SU-DHL-6 (cell line): ENCODE measurements at regions not wholly inside any gene's neighbourhood (a gene's known extent, or its start where the extent isn't known, plus 50 kb on each side); places are given as distances from the start of the nearest gene placed in this dataset.

Experiments
- H2AFZ ChIP-seq: fragments of 200-600 bp; sonication (generic); 2 replicates; pipeline ENCODE4 v1.6.1; 2014; ENCODE audit warnings: low read depth, mild to moderate bottlenecking, moderate library complexity, mixed read lengths, antibody characterized with exemption, low read length; ENCODE audit not compliant: severe bottlenecking
- H3F3A ChIP-seq: fragments of 200-600 bp; shearing (Covaris generic); 2 replicates; pipeline ENCODE4 v1.6.0; 2016; ENCODE audit warnings: antibody characterized with exemption, mild to moderate bottlenecking; ENCODE audit not compliant: insufficient read depth
- H3K27ac ChIP-seq: fragments of 200-600 bp; sonication (generic); 2 replicates; pipeline ENCODE4 v1.5.1; 2016; ENCODE audit warnings: low read depth, mild to moderate bottlenecking, low read length, moderate library complexity, mixed read lengths
- H3K27me3 ChIP-seq: fragments of 200-600 bp; sonication (generic), shearing (Covaris generic); 2 replicates; pipeline ENCODE4 v1.6.0; 2014; ENCODE audit warnings: mild to moderate bottlenecking, low read length
- H3K36me3 ChIP-seq: fragments of 200-600 bp; sonication (generic); 2 replicates; pipeline ENCODE4 v1.6.1; 2014; ENCODE audit warnings: mild to moderate bottlenecking, low read length, mixed read lengths
- H3K4me2 ChIP-seq: fragments of 300-600, 200-600 bp; shearing (Covaris generic), sonication (generic); 2 replicates; pipeline ENCODE4 v1.6.0; 2014; ENCODE audit warnings: low read length, low read depth, mild to moderate bottlenecking; ENCODE audit not compliant: poor library complexity, severe bottlenecking
- H3K4me3 ChIP-seq: fragments of 200-600 bp; sonication (generic); 2 replicates; pipeline ENCODE4 v1.5.1; 2014; ENCODE audit warnings: antibody characterized with exemption, low read length, mild to moderate bottlenecking, mixed read lengths; ENCODE audit not compliant: insufficient read depth, poor library complexity, severe bottlenecking
- H3K79me2 ChIP-seq: fragments of 200-600 bp; sonication (generic); 2 replicates; pipeline ENCODE4 v1.6.1; 2014; ENCODE audit warnings: mild to moderate bottlenecking, low read length, moderate library complexity; ENCODE audit not compliant: insufficient read depth
- H3K9ac ChIP-seq: fragments of 200-600 bp; sonication (generic); 2 replicates; pipeline ENCODE4 v1.7.0; 2014; ENCODE audit warnings: mild to moderate bottlenecking, low read length
- H3K9me2 ChIP-seq: fragments of 200-600 bp; sonication (generic); replicated peaks from 2 replicates; pipeline ENCODE4 v1.6.1; 2014; ENCODE audit warnings: low read length; ENCODE audit not compliant: insufficient read depth
- H3K9me3 ChIP-seq: fragments of 200-600 bp; sonication (generic); 2 replicates; pipeline ENCODE4 v1.6.1; 2014; ENCODE audit warnings: low read length, mixed read lengths; ENCODE audit not compliant: insufficient read depth
- H4K20me1 ChIP-seq: fragments of 200-600 bp; sonication (generic); 2 replicates; pipeline ENCODE4 v1.6.1; 2014; ENCODE audit warnings: low read depth, mild to moderate bottlenecking, antibody characterized with exemption, low read length, moderate library complexity, mixed read lengths
- EZH2phosphoT487 ChIP-seq: fragments of 200-600 bp; sonication (generic), shearing (Covaris generic); conservative IDR thresholded peaks from 2 replicates; pipeline ENCODE4 v1.6.1; 2018; ENCODE audit warnings: mild to moderate bottlenecking, antibody characterized with exemption, low read length, moderate library complexity, mixed read lengths
- TF ChIP-seq, protein P1 (sequence below): fragments of 200-600 bp; sonication (generic); IDR thresholded peaks from one replicate; pipeline ENCODE4 v1.5.1; 2017; ENCODE audit warnings: antibody characterized with exemption, mild to moderate bottlenecking, low read length, moderate library complexity; ENCODE audit not compliant: insufficient read depth, poor library complexity, severe bottlenecking

- no peaks in the 10 kb centered on the region for H3K27me3 ChIP-seq
- no peaks in the 10 kb centered on the region for H3K9me2 ChIP-seq
- H3K9me3 ChIP-seq = no peaks in the 10 kb centered on the region
- H3K4me2 ChIP-seq = no peak overlapping the region
- H3K27ac ChIP-seq = no peak overlapping the region
- H2AFZ ChIP-seq = no peak overlapping the region
- H3F3A ChIP-seq = no peaks in the 10 kb centered on the region
- no peaks in the 10 kb centered on the region for H3K36me3 ChIP-seq
- H3K9ac ChIP-seq = no peak overlapping the region
- H3K4me3 ChIP-seq = no peak overlapping the region
- no peaks in the 10 kb centered on the region for H3K79me2 ChIP-seq
- H4K20me1 ChIP-seq = no peaks in the 10 kb centered on the region
- TF ChIP-seq, protein P1, sequence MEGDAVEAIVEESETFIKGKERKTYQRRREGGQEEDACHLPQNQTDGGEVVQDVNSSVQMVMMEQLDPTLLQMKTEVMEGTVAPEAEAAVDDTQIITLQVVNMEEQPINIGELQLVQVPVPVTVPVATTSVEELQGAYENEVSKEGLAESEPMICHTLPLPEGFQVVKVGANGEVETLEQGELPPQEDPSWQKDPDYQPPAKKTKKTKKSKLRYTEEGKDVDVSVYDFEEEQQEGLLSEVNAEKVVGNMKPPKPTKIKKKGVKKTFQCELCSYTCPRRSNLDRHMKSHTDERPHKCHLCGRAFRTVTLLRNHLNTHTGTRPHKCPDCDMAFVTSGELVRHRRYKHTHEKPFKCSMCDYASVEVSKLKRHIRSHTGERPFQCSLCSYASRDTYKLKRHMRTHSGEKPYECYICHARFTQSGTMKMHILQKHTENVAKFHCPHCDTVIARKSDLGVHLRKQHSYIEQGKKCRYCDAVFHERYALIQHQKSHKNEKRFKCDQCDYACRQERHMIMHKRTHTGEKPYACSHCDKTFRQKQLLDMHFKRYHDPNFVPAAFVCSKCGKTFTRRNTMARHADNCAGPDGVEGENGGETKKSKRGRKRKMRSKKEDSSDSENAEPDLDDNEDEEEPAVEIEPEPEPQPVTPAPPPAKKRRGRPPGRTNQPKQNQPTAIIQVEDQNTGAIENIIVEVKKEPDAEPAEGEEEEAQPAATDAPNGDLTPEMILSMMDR = no peak
- no peak for TF ChIP-seq EZH2phosphoT487
Observed at GRCh38 chr16:51968749-51969148, 578.2 kb downstream of the TOX3 start.

DNA sequence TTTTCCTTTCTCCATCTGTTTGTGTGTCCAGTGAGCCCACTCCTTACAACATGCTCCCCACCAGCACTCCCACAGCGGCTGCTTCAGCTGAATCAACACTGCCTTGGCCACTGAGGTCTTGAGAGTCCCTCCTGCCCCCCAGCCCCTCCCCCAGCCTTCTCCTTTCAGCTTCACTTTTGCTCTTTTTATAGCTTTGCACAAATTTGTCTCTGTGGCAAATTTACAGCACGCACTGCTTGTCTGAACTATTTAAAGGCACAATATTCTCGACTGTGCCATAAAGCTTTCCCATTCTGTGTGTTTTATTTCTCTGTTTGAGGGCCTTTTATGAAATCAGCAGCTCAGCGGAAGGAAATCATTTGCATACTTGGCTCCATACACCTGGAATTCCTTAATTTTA lies 579.3 kb downstream of the TOX3 start:
- Histone ChIP-seq H3K27me3 (no peaks in the 10 kb centered on the region), H3K4me3 (no peak overlapping the region), H3K9me3 (no peaks in the 10 kb centered on the region), H3K79me2 (no peaks in the 10 kb centered on the region), H3K27ac (no peak overlapping the region), H3K4me2 (no peak overlapping the region), H4K20me1 (no peaks in the 10 kb centered on the region), H3K36me3 (no peaks in the 10 kb centered on the region), H3K9ac (no peak overlapping the region), H3K9me2 (no peaks in the 10 kb centered on the region), H3F3A (no peaks in the 10 kb centered on the region), H2AFZ (no peak overlapping the region)
- no peak for TF ChIP-seq EZH2phosphoT487
- TF ChIP-seq, protein P1 = no peak

GRCh38 chr16:51960931-51961330 lies 586.0 kb downstream of the TOX3 start:
- Histone ChIP-seq H3K9me3 (no peaks in the 10 kb centered on the region), H3K27ac (no peak overlapping the region), H3K79me2 (no peaks in the 10 kb centered on the region), H3K27me3 (no peaks in the 10 kb centered on the region), H3K36me3 (no peaks in the 10 kb centered on the region), H3F3A (no peaks in the 10 kb centered on the region), H3K9me2 (no peaks in the 10 kb centered on the region), H3K9ac (no peak overlapping the region), H3K4me3 (no peak overlapping the region), H3K4me2 (no peak overlapping the region), H4K20me1 (no peaks in the 10 kb centered on the region), H2AFZ (no peak overlapping the region)
- TF ChIP-seq, protein P1 = no peak
- no peak for TF ChIP-seq EZH2phosphoT487
